Activated CD4-positive, alpha-beta T cell treated with anti-CD3 and anti-CD28 coated beads, Interleukin-2, amount 10 ng/mL, durations not matched to agents 24 days and 14 days (primary cell): ENCODE measurements at regions not wholly inside any gene's neighbourhood (a gene's known extent, or its start where the extent isn't known, plus 50 kb on each side); places are given as distances from the start of the nearest gene placed in this dataset.

Experiments used
- DNase-seq: peaks from one replicate; pipeline ENCODE4 v3.0.0; 2022
- H3K27ac Mint-ChIP-seq: one replicate; pipeline ENCODE4 v1.8.0; 2022; ENCODE audit warnings: mild to moderate bottlenecking, mixed read lengths
- H3K27me3 Mint-ChIP-seq: one replicate; pipeline ENCODE4 v1.8.0; 2022; ENCODE audit warnings: mixed read lengths
- H3K36me3 Mint-ChIP-seq: one replicate; pipeline ENCODE4 v1.8.0; 2022; ENCODE audit warnings: low read depth, mild to moderate bottlenecking, mixed read lengths
- H3K4me1 Mint-ChIP-seq: one replicate; pipeline ENCODE4 v1.8.0; 2021; ENCODE audit warnings: mixed read lengths
- H3K4me3 Mint-ChIP-seq: one replicate; pipeline ENCODE4 v1.8.0; 2022; ENCODE audit warnings: mild to moderate bottlenecking, moderate library complexity, mixed read lengths
- H3K9me3 Mint-ChIP-seq: one replicate; pipeline ENCODE4 v1.8.0; 2021; ENCODE audit warnings: mixed read lengths
- intact Hi-C: fragments of 100-400 bp; cut with micrococcal nuclease; formaldehyde crosslinking; loops from one replicate; pipeline ENCODE4 v1.15.1; 2023

GRCh38 chr6:95660544-95660943, 83.2 kb downstream of the MANEA start:
- no peaks in the 10 kb centered on the region for H3K36me3 Mint-ChIP-seq
- DNase-seq: no peak
- no peak overlapping the region for H3K4me3 Mint-ChIP-seq
- intact Hi-C loops: no loop called here
- no peaks in the 10 kb centered on the region for H3K9me3 Mint-ChIP-seq
- H3K4me1 Mint-ChIP-seq: no peaks in the 10 kb centered on the region
- H3K27me3 Mint-ChIP-seq: no peaks in the 10 kb centered on the region
- H3K27ac Mint-ChIP-seq: no peak overlapping the region

DNA sequence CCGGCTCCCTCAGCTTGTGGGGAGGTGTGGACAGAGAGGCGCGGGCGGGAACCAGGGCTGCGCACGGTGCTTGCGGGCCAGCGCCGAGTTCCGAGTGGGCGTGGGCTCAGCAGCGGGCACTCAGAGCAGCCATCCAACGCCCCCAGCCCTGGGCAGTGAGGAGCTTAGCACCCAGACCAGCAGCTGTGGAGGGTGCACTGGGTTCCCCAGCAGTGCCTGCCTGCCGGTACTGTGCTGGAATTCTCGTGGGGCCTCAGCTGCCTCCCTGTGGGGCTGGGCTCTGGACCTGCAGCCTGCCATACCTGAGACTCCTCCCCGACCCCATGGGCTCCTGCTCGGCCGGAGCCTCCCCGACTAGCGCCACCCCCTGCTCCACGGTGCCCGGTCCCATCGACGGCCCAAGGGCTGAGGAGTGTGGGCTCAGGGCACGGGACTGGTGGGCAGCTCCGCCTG, 92.7 kb downstream of the MANEA start:
- no peak for DNase-seq
- H3K9me3 Mint-ChIP-seq: no peaks in the 10 kb centered on the region
- H3K4me1 Mint-ChIP-seq: no peaks in the 10 kb centered on the region
- H3K4me3 Mint-ChIP-seq: no peak overlapping the region
- H3K27me3 Mint-ChIP-seq: no peaks in the 10 kb centered on the region
- no peaks in the 10 kb centered on the region for H3K36me3 Mint-ChIP-seq
- no peak overlapping the region for H3K27ac Mint-ChIP-seq
- intact Hi-C loops: no loop called here

DNA sequence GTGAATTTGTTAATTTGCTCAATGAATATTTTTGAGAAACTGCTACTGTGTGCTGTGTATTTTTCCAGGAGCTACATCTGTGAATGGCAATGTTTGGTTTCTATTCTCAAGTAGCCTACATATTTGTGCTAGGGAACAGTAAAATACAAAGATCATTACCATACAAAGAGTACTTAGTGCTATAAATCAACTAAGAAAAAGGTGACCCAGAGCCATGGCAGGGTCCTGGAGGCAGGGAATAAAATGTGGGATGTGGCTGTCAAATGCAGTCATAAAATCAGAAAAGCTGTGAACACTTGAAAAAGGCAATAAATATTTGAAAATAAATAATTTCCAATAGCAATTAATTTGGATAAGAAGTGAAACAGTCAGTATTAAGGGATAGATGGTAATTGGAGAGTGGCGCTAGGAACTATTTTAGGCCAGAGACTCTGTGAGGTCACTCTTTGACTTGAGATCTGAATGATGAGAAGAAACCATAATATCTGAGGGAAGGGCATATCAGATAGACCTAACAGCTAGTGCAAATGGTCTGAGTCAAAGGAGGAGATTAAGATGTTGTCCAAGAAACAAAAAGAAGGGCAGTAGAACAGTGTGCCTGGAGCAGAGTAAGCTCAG, 98.8 kb downstream of the MANEA start:
- Mint-ChIP-seq H3K9me3 (no peaks in the 10 kb centered on the region), H3K36me3 (no peaks in the 10 kb centered on the region), H3K4me3 (no peak overlapping the region), H3K27ac (no peak overlapping the region), H3K27me3 (no peaks in the 10 kb centered on the region), H3K4me1 (no peaks in the 10 kb centered on the region)
- intact Hi-C loops: no loop called here
- DNase-seq: no peak

DNA sequence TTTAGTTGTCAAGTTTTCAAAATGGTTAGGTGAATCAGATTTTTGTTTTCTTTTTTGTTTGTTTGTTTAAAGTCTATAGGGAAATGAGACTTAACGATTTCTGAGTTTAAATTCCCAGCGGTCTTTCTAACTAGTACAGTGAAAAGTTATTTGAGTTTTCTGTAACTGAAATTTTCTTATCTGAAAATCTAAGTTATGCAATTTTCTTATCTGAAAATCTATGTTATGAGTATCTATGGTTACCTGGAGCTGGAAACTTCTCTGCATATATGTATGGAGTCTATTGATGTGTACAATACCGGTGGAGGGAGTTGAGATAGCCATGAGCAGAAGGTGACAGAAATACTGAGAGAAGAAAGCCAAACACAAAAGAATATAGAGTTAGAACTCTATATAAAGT, 102.6 kb downstream of the MANEA start:
- no peaks in the 10 kb centered on the region for H3K27me3 Mint-ChIP-seq
- H3K36me3 Mint-ChIP-seq: no peaks in the 10 kb centered on the region
- intact Hi-C loops: no loop called here
- H3K9me3 Mint-ChIP-seq: no peaks in the 10 kb centered on the region
- no peak overlapping the region for H3K4me3 Mint-ChIP-seq
- no peak for DNase-seq
- H3K4me1 Mint-ChIP-seq: no peaks in the 10 kb centered on the region
- H3K27ac Mint-ChIP-seq: no peak overlapping the region

GRCh38 chr6:95681736-95682135, 104.4 kb downstream of the MANEA start:
- H3K4me3 Mint-ChIP-seq: no peak overlapping the region
- no peaks in the 10 kb centered on the region for H3K9me3 Mint-ChIP-seq
- intact Hi-C loops: no loop called here
- no peak overlapping the region for H3K27ac Mint-ChIP-seq
- no peaks in the 10 kb centered on the region for H3K27me3 Mint-ChIP-seq
- H3K4me1 Mint-ChIP-seq: no peaks in the 10 kb centered on the region
- no peak for DNase-seq
- no peaks in the 10 kb centered on the region for H3K36me3 Mint-ChIP-seq

DNA sequence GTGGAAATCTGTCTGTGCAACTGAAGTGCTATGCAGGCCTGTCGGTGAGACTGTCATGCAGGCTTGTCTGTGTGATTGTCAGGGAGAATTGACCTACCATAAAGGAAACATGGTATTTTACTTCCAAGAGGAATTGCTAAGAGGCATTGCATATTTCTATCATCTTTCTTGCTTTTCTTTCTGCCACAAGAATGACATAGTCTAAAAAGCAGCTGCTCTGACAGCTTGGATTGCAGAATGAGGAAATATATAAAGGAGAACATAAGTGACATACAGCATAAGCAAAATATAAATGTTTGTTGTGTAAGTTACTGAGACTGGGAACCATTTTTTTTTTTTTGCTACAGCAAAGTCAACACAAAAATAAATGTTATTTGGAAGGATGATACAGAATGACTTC, 105.1 kb downstream of the MANEA start:
- H3K27ac Mint-ChIP-seq: no peak overlapping the region
- intact Hi-C loops: no loop called here
- H3K4me1 Mint-ChIP-seq: no peaks in the 10 kb centered on the region
- no peaks in the 10 kb centered on the region for H3K36me3 Mint-ChIP-seq
- H3K9me3 Mint-ChIP-seq: no peaks in the 10 kb centered on the region
- no peak overlapping the region for H3K4me3 Mint-ChIP-seq
- no peaks in the 10 kb centered on the region for H3K27me3 Mint-ChIP-seq
- DNase-seq: no peak

DNA sequence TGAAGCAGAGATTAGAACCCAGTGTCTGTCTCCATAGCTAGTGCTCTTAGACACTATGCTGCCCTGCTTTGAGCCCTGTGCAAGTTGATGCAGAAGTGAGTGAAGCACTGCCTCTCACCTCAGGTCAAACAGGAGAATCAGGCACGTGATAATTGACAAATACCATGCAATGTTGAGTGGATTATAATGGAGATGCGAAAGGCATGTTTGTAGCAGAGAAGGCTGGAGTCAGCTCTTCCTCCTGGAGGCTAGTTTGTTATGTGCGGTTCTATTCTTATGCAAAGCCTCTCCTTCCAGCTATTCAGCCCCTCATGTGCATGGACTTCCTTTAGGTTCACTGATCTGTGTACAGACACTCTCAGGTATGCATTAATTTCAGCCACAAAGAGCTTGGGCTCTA, 108.5 kb downstream of the MANEA start:
- intact Hi-C loops: no loop called here
- H3K36me3 Mint-ChIP-seq: no peaks in the 10 kb centered on the region
- H3K9me3 Mint-ChIP-seq: peaks cover 2% of the 10 kb centered on the region
- no peak overlapping the region for H3K4me3 Mint-ChIP-seq
- DNase-seq: no peak
- peaks cover under 1% of the 10 kb centered on the region for H3K4me1 Mint-ChIP-seq
- H3K27me3 Mint-ChIP-seq: no peaks in the 10 kb centered on the region
- no peak overlapping the region for H3K27ac Mint-ChIP-seq

GRCh38 chr6:95686272-95686671, 108.9 kb downstream of the MANEA start:
- no peak overlapping the region for H3K4me3 Mint-ChIP-seq
- H3K27me3 Mint-ChIP-seq: no peaks in the 10 kb centered on the region
- H3K36me3 Mint-ChIP-seq: no peaks in the 10 kb centered on the region
- intact Hi-C loops: no loop called here
- H3K4me1 Mint-ChIP-seq: peaks cover 2% of the 10 kb centered on the region
- H3K9me3 Mint-ChIP-seq: peaks cover 5% of the 10 kb centered on the region
- no peak overlapping the region for H3K27ac Mint-ChIP-seq
- DNase-seq: no peak

- H3K27ac Mint-ChIP-seq: no peak overlapping the region
- no peak for DNase-seq
- intact Hi-C loops: no loop called here
Measured at GRCh38 chr6:95686895-95687294, 109.6 kb downstream of the MANEA start.

GRCh38 chr6:95687839-95688238, 110.5 kb downstream of the MANEA start:
- no peak for DNase-seq
- H3K27ac Mint-ChIP-seq: no peak overlapping the region
- H3K36me3 Mint-ChIP-seq: no peaks in the 10 kb centered on the region
- H3K4me1 Mint-ChIP-seq: peaks cover 2% of the 10 kb centered on the region
- intact Hi-C loops: no loop called here
- peaks cover 5% of the 10 kb centered on the region for H3K9me3 Mint-ChIP-seq
- no peaks in the 10 kb centered on the region for H3K27me3 Mint-ChIP-seq
- no peak overlapping the region for H3K4me3 Mint-ChIP-seq

More at GRCh38 chr6:95686895-95687294, 109.6 kb downstream of the MANEA start:
- H3K36me3 Mint-ChIP-seq: no peaks in the 10 kb centered on the region
- H3K27me3 Mint-ChIP-seq: no peaks in the 10 kb centered on the region
- peaks cover 2% of the 10 kb centered on the region for H3K4me1 Mint-ChIP-seq
- peaks cover 5% of the 10 kb centered on the region for H3K9me3 Mint-ChIP-seq
- no peak overlapping the region for H3K4me3 Mint-ChIP-seq

- Mint-ChIP-seq H3K4me3 (no peak overlapping the region), H3K27ac (no peak overlapping the region), H3K4me1 (peaks cover 2% of the 10 kb centered on the region), H3K27me3 (no peaks in the 10 kb centered on the region), H3K9me3 (peaks cover 5% of the 10 kb centered on the region), H3K36me3 (no peaks in the 10 kb centered on the region)
- DNase-seq: no peak
- intact Hi-C loops: no loop called here
Measured at GRCh38 chr6:95690328-95690727, 113.0 kb downstream of the MANEA start.

DNA sequence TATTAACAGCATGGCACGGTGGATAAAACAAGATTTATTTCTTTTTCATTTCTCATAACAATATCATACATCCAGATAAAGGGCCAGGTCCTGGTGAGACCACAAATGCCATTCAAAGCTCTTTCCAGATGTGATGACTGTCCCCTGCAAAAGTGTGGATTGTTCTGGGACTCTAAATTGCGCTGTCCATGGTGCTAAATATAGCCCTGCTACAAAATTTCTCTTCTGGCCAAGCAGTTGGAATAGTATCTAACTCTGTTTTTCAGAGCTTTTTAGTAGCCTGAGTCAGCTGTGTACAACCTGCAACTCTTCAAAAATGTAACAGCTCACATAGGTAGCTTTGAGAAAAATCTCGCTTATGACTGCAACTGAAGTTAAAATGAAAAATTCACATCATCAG, 115.8 kb downstream of the MANEA start:
- Mint-ChIP-seq H3K9me3 (peaks cover 5% of the 10 kb centered on the region), H3K36me3 (no peaks in the 10 kb centered on the region), H3K27ac (no peak overlapping the region), H3K4me1 (peaks cover 2% of the 10 kb centered on the region), H3K4me3 (no peak overlapping the region), H3K27me3 (no peaks in the 10 kb centered on the region)
- intact Hi-C loops: no loop called here
- DNase-seq: no peak

DNA sequence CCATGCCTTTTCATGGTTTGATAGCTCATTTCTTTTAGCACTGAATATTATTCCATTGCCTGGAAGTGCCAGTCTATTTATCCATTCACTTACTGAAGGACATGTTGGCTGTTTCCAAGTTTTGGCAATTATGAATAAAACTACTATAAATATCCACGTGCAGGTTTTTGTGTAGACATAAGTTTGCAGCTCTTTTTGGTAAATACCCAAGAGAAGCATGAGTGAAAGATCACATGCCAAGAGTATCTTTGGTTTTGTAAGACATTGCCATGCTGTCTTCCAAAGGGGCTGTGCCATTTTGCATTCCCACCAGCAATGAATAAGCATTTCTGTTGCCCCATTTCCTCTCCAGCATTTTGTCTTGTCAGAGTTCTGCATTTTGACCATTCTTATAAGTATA, 120.9 kb downstream of the MANEA start:
- no peak overlapping the region for H3K4me3 Mint-ChIP-seq
- no peak overlapping the region for H3K27ac Mint-ChIP-seq
- no peak for DNase-seq
- H3K4me1 Mint-ChIP-seq: no peaks in the 10 kb centered on the region
- no peaks in the 10 kb centered on the region for H3K9me3 Mint-ChIP-seq
- intact Hi-C loops: no loop called here
- H3K36me3 Mint-ChIP-seq: no peaks in the 10 kb centered on the region
- H3K27me3 Mint-ChIP-seq: no peaks in the 10 kb centered on the region

DNA sequence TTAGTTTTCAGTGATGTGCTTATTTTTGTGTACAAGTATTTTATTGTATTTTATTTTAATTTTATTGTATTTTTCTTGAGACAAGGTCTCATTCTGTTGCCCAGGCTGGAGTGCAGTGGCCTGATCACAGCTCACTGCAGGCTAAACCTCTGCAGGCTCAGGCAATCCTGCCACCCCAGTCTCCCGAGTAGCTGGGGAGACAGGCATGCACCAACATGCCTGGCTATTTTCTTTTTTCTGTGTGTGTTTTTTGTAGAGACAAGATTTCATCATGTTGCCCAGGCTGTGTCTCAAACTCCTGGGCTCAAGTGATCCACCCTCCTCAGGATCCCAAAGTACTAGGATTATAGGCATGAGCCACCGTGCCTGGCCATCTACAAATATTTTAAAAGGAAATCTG, 146.3 kb downstream of the MANEA start:
- no peak for DNase-seq
- Mint-ChIP-seq H3K27ac (no peak overlapping the region), H3K4me3 (no peak overlapping the region), H3K27me3 (no peaks in the 10 kb centered on the region), H3K9me3 (no peaks in the 10 kb centered on the region), H3K36me3 (no peaks in the 10 kb centered on the region), H3K4me1 (no peaks in the 10 kb centered on the region)
- intact Hi-C loops: no loop called here

DNA sequence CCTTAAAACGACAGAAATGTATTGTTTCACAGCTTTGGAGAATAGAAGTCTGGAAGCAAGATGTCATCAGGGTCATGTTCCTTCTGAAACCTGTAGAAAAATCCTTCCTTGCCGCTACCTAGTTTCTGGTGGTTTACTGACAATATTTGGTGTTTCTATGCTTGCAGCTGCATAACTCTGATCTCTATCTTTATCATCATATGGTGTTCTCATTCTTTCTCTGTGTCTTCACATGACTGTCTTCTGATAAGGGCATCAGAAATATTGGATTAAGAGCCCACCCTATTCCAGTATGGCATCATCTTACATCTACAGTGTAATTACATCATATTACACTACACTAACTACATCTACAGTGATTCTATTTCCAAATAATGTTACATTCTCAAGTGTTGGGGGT, 148.0 kb downstream of the MANEA start:
- no peak for DNase-seq
- Mint-ChIP-seq H3K4me1 (no peaks in the 10 kb centered on the region), H3K4me3 (no peak overlapping the region), H3K9me3 (no peaks in the 10 kb centered on the region), H3K27me3 (no peaks in the 10 kb centered on the region), H3K27ac (no peak overlapping the region), H3K36me3 (no peaks in the 10 kb centered on the region)
- intact Hi-C loops: no loop called here
